Activated T-helper 2 cell treated with anti-CD3 and anti-CD28 coated beads, Interferon-gamma antibody, Interleukin-2, Interleukin-4, amounts not matched to agents 10 μg/mL and 5 μg/mL and 100 μg/mL, durations not matched to agents 14 hours and 24 hours and 36 hours (primary cell): ENCODE measurements at regions not wholly inside any gene's neighbourhood (a gene's known extent, or its start where the extent isn't known, plus 50 kb on each side); places are given as distances from the start of the nearest gene placed in this dataset.

Source experiments
- DNase-seq: peaks from one replicate; pipeline ENCODE4 v3.0.0; 2021; ENCODE audit warnings: low spot score
- H3K27ac Mint-ChIP-seq: one replicate; pipeline ENCODE4 v1.8.0; 2021; ENCODE audit warnings: mixed read lengths
- H3K27me3 Mint-ChIP-seq: one replicate; pipeline ENCODE4 v1.8.0; 2021; ENCODE audit warnings: low read depth, mixed read lengths
- H3K36me3 Mint-ChIP-seq: one replicate; pipeline ENCODE4 v1.8.0; 2021; ENCODE audit warnings: low read depth, mixed read lengths
- H3K4me1 Mint-ChIP-seq: one replicate; pipeline ENCODE4 v1.8.0; 2021; ENCODE audit warnings: low read depth, mixed read lengths
- H3K4me3 Mint-ChIP-seq: one replicate; pipeline ENCODE4 v1.8.0; 2021; ENCODE audit warnings: low read depth, mild to moderate bottlenecking, moderate library complexity, mixed read lengths
- H3K9me3 Mint-ChIP-seq: one replicate; pipeline ENCODE4 v1.8.0; 2021; ENCODE audit warnings: mixed read lengths
- intact Hi-C: fragments of 100-400 bp; cut with micrococcal nuclease; formaldehyde crosslinking; loops from one replicate; pipeline ENCODE4 v1.15.1; 2023

DNA sequence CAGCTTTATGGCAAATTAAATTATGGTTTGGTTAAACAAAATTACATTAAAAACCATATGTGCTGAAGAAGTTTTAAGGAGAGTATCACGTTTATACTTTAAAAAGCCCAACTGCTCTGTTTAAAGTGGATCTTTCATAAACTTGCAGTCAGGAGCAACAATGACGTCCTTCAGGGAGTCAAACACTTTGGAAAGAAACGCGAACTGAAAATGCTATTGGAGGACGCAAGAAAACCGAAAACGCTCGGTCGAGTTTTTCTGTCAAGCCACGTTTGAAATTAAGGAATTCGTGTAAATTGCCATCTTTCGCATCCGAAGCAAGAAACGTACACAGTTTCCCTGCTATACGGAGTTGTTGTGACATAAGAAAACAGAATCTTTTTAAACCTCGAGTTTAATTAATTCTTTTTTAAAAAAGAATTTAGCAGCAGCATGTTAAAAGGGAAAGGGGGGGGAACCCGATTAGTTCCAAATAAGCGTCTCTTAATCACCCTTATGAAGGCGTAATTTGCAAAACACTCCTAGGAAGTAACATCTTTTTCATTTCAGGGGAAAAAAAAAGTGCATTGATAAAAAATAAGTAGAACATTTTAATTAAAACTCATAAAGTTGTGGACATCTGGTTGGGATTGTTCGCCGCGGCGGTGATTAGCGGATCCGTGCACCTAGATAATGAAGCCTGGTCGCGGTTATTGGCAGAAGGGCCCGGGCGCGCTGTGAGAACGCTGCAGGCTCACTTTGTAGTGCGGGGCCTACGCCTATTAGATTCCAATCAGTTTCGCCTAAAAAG lies 295.4 kb downstream of the TFAP2C start:
- H3K9me3 Mint-ChIP-seq: no peaks in the 10 kb centered on the region
- peaks cover 65% of the 10 kb centered on the region for H3K27me3 Mint-ChIP-seq
- intact Hi-C loops: loop anchor here (2.0 kb wide), 1 partner anchor 298 kb away; no protein-coding TSS in a partner anchor
- no peak overlapping the region for H3K27ac Mint-ChIP-seq
- no peaks in the 10 kb centered on the region for H3K4me1 Mint-ChIP-seq
- no peaks in the 10 kb centered on the region for H3K36me3 Mint-ChIP-seq
- H3K4me3 Mint-ChIP-seq: no peak overlapping the region
- DNase-seq: no peak

DNA sequence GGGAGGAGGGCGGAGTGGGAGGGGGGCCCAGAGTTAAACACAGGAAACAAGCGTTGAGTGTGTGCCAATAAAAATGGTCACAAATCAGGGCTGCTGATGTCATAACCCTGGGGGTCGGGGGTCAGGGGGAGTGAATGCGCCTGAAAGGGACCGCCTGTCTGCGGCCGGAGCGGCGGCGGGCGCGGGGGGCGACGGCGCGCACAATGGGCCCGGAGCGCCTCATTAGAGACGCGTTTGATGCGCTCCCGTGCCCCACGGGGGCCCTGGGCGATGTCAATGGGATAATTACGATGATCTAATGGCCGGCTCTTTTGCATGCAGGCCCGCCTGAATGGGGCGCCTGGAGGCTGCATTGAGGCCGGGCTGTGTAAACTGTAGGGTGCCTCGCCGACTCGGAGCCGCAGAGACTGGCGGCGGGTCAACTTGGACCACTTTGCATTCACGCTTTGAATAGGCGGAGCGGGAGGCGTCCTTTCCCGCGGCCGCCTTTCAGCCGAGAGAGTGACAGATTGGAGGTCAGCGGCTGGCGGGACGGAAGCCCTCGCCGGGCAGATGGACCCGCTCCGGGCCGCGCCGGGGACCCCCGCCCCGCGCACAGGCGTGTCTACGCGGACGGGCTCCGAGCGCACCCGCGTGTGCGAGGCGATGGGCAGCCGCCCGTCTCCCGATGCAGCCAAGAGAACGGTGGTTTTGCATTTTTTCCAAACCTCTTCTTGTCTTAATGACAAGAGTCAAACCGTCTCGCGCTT lies 296.1 kb downstream of the TFAP2C start:
- Mint-ChIP-seq H3K36me3 (no peaks in the 10 kb centered on the region), H3K4me1 (no peaks in the 10 kb centered on the region), H3K27ac (no peak overlapping the region), H3K27me3 (peaks cover 72% of the 10 kb centered on the region), H3K9me3 (no peaks in the 10 kb centered on the region), H3K4me3 (no peak overlapping the region)
- no peak for DNase-seq
- intact Hi-C loops: loop anchor here (2.0 kb wide), 1 partner anchor 298 kb away; no protein-coding TSS in a partner anchor

DNA sequence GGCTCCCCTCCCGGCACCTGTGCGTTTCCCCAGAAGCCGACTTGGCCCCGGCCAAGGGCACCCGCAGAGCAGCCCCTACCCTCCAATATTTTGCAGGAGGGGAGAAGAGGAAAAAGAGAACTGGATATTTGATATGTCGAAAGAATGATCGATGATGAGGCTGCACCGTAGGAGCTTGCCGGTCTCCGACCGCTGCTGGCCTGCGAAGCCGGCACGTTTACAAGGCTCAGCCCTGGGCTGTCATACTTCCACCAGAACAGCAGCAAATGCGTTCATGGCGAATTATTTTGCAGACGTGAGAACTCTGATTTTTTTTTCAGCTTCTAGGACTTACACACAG lies 296.7 kb downstream of the TFAP2C start:
- H3K27ac Mint-ChIP-seq: no peak overlapping the region
- H3K9me3 Mint-ChIP-seq: no peaks in the 10 kb centered on the region
- H3K27me3 Mint-ChIP-seq: peaks cover 75% of the 10 kb centered on the region
- H3K4me3 Mint-ChIP-seq: no peak overlapping the region
- DNase-seq: no peak
- H3K36me3 Mint-ChIP-seq: no peaks in the 10 kb centered on the region
- no peaks in the 10 kb centered on the region for H3K4me1 Mint-ChIP-seq
- intact Hi-C loops: loop anchor here (2.0 kb wide), 1 partner anchor 299 kb away; no protein-coding TSS in a partner anchor

DNA sequence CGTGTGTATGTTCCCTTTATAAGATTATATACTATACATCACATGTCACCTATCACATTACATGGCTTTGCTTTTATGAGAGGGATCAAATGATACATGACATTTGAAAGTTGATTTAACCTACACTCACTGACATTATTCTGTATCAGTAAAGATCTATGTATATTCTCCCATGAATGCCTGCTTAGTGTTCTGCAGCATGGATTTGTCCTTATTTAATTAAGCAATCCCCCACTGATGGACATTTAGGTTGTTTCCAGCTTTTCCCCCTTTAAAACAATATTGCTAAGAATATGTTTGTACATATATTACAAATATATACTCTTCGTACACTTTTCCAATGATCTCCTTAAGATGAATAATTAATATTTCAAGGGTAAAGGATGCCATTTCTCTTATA lies 297.4 kb downstream of the TFAP2C start:
- Mint-ChIP-seq H3K27ac (no peak overlapping the region), H3K9me3 (no peaks in the 10 kb centered on the region), H3K4me3 (no peak overlapping the region), H3K4me1 (no peaks in the 10 kb centered on the region), H3K36me3 (no peaks in the 10 kb centered on the region), H3K27me3 (peaks cover 75% of the 10 kb centered on the region)
- DNase-seq: no peak
- intact Hi-C loops: no loop called here

DNA sequence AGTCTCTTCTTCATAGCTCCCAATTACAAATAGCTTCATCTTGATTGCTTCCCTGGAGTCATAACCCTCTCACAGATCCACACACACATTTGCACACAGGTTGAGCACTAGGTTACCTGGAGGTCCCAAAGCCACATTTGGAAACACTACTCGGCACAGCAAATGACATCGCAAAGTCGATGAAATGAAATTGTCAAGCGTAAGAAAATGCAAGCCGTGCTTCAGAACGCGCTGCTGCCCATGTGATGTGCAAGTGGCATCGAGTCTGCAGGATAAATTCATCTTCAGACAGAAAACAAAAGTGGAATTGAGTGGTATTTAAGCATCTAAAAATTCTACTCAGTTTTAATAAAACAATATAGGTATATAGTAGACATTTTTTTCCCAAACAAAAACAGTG lies 298.0 kb downstream of the TFAP2C start:
- no peak for DNase-seq
- Mint-ChIP-seq H3K27ac (no peak overlapping the region), H3K9me3 (no peaks in the 10 kb centered on the region), H3K36me3 (no peaks in the 10 kb centered on the region), H3K4me1 (no peaks in the 10 kb centered on the region), H3K4me3 (no peak overlapping the region), H3K27me3 (peaks cover 72% of the 10 kb centered on the region)
- intact Hi-C loops: no loop called here

DNA sequence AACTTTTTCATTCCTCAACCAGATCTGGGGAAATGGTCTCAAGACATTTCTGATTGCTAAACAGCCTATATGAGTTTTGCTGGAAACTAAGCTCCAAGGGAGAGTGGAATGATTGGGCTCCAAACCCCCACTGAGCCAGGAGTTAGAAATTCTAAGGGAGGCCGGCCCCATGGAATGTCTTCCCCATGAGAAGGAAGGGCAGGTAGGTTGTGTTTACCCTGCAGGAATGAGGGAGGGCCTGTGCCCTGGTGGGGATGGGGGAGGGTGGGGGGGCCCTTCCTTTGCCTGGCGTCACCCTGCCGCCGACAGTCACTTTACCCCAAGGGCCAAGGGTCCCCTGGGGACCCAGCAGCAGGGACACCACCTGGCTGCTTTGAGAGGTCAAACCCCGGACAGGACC lies 298.9 kb downstream of the TFAP2C start:
- Mint-ChIP-seq H3K27me3 (peaks cover 65% of the 10 kb centered on the region), H3K9me3 (no peaks in the 10 kb centered on the region), H3K36me3 (no peaks in the 10 kb centered on the region), H3K4me1 (no peaks in the 10 kb centered on the region), H3K4me3 (no peak overlapping the region), H3K27ac (no peak overlapping the region)
- DNase-seq: no peak
- intact Hi-C loops: no loop called here

DNA sequence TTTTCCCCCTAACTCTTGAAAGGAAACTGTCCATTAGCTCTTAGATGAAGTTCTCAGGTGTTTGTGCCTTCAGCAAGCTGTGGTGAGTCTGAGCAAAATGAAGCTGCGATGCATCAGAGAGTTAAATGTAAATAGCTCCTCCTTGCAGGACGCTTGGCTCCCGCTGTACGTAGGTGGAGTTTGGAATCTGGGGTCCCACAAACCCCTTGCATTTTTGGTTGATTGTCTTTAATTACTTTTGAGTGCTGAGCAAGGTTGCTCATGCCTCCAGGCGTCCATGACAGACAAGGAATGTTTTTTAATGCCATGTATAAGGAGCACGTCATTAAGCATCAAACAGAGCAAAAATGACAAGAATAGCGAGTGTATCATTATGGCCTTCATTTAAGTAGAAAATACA lies 300.5 kb downstream of the TFAP2C start:
- Mint-ChIP-seq H3K27ac (no peak overlapping the region), H3K9me3 (no peaks in the 10 kb centered on the region), H3K27me3 (peaks cover 53% of the 10 kb centered on the region), H3K4me3 (no peak overlapping the region), H3K36me3 (no peaks in the 10 kb centered on the region), H3K4me1 (no peaks in the 10 kb centered on the region)
- DNase-seq: no peak
- intact Hi-C loops: no loop called here

DNA sequence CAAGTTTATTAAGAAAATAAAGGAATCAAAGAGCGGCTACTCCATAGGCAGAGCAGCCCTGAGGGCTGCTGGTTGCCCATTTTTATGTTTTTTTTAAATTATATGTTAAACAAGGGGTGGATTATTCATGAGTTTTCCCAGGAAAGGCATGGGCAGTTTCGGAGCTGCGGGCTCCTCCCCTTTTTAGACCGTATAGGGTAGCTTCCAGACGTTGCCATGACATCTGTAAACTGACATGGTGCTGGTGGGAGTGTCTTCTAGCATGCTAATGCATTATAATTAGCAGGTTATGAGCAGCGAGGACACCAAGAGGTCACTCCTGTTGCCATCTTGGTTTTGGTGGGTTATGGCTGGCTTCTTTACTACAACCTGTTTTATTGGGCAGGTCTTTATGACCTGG lies 301.8 kb downstream of the TFAP2C start:
- H3K27me3 Mint-ChIP-seq: peaks cover 43% of the 10 kb centered on the region
- intact Hi-C loops: no loop called here
- H3K27ac Mint-ChIP-seq: no peak overlapping the region
- no peaks in the 10 kb centered on the region for H3K36me3 Mint-ChIP-seq
- no peaks in the 10 kb centered on the region for H3K4me1 Mint-ChIP-seq
- DNase-seq: no peak
- no peaks in the 10 kb centered on the region for H3K9me3 Mint-ChIP-seq
- no peak overlapping the region for H3K4me3 Mint-ChIP-seq

DNA sequence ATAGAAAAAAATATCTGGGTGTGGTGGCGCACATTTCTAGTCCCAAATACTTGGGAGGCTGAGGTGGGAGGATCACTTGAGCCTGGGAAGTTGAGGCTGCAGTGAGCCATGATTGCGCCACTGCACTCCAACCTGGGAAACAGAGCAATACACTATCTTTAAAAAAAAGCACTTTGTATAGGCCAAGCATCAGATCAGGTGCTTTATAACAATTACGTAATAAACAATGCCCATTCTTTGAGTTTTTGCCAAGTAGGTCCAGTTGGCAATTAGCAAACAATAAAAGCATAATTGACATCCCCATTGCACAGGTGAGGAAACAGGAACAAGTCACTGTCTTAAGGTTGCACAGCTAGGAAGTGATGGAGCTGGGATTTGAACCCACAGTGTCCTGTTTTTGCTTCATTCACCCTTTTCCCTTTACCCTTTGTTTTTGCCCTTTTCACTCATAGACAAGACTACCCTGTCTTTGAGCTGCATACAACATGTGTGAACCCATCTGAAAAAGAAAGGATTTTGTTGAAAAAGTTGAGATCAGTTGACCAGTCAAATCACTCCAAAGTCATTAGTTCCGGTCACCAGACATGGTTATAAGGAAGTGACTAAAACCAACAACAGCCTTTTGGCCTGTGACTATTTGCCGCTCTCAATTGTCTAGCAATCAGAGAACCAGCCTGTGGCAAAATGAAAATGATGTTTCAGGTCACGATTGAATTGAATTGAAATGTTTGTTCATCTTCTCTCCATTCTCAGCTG lies 303.6 kb downstream of the TFAP2C start:
- H3K36me3 Mint-ChIP-seq: no peaks in the 10 kb centered on the region
- intact Hi-C loops: no loop called here
- H3K27ac Mint-ChIP-seq: no peak overlapping the region
- peaks cover 24% of the 10 kb centered on the region for H3K27me3 Mint-ChIP-seq
- no peak for DNase-seq
- H3K9me3 Mint-ChIP-seq: no peaks in the 10 kb centered on the region
- H3K4me1 Mint-ChIP-seq: no peaks in the 10 kb centered on the region
- no peak overlapping the region for H3K4me3 Mint-ChIP-seq

DNA sequence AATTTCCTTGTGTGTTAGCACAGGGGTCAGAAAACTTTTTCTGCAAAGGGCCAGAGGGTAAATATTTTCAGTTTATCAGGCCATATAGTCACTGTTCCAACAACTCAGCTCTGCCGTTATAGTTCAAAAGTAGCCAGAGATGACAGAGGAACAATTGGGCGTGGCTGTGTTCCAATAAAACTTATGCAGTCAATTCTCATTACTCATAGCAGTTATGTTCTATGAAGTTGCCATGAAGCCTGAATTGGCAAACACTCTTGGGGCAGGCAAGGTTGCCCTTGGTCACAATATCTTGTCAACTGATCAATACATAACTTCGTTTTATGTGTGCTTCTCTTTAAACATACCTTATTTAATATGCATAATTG lies 304.2 kb downstream of the TFAP2C start:
- no peak for DNase-seq
- Mint-ChIP-seq H3K27me3 (peaks cover 20% of the 10 kb centered on the region), H3K9me3 (no peaks in the 10 kb centered on the region), H3K27ac (no peak overlapping the region), H3K36me3 (no peaks in the 10 kb centered on the region), H3K4me3 (no peak overlapping the region), H3K4me1 (no peaks in the 10 kb centered on the region)
- intact Hi-C loops: no loop called here

DNA sequence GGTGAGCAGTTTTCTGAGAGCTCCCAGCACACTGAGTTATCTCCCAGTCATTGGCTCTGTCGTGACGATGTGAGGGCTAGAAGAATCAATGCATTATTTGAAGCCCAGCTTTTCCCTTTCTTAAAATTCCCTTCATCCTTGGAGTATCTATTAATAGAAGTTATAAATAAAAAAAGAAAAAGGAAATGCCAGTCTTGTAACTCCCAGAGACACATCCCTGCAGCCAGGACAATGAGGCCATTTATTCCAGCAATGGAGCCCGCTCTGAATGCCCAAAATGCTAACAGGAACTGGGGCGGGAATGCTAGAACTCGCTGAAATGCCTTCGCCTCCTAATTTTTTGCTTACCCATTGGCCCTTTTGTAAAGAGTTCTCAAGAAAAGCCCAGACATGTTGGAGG lies 305.8 kb downstream of the TFAP2C start:
- H3K36me3 Mint-ChIP-seq: no peaks in the 10 kb centered on the region
- H3K4me1 Mint-ChIP-seq: no peaks in the 10 kb centered on the region
- DNase-seq: no peak
- no peak overlapping the region for H3K27ac Mint-ChIP-seq
- no peak overlapping the region for H3K4me3 Mint-ChIP-seq
- H3K27me3 Mint-ChIP-seq: peaks cover 6% of the 10 kb centered on the region
- intact Hi-C loops: no loop called here
- no peaks in the 10 kb centered on the region for H3K9me3 Mint-ChIP-seq

DNA sequence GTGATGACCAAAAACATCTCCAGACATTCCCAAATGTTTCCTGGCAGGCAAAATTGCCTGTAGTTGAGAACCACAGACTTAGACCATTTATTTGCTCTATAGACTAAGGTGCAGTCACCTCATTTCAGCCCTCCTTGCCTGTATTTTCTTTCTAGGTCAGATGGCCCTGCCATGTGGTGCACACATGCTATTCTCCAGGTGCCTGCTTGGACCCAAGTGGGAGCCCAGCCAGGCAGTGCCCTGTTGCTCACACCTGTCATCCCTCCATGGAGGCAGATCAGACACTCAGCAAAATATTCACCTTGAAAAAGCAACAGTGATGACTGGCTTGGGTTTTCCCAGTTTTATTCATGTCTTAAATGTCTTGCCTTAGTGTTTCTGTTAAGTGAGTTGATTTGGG lies 311.4 kb downstream of the TFAP2C start:
- Mint-ChIP-seq H3K27ac (no peak overlapping the region), H3K36me3 (no peaks in the 10 kb centered on the region), H3K4me3 (no peak overlapping the region), H3K9me3 (no peaks in the 10 kb centered on the region), H3K27me3 (no peaks in the 10 kb centered on the region), H3K4me1 (no peaks in the 10 kb centered on the region)
- DNase-seq: no peak
- intact Hi-C loops: no loop called here

DNA sequence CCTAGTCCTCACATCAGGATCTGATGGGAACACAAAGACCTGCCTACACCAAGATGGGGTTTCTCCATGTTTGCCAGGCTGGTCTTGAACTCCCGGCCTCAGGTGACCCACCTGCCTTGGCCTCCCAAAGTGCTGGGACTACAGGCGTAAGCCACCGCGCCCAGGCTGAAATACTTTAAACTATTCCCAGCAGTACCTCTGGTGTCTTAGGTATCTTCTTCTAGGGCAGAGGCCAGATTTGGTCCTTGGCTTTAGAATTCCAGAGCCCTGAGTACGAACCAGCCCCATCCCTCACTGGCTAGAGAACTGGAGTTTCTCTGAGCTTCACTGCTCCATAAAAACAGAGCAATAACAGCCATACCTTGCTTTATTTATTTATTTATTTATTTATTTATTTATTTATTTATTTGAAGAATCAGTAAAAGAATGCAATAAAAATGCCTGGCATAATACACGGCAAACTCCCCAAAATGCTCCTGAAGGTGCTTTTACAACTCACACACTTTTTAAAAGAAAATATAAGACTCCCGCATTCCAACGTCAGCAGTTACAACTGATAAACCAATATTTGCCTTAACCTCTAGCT lies 312.1 kb downstream of the TFAP2C start:
- no peak for DNase-seq
- no peak overlapping the region for H3K27ac Mint-ChIP-seq
- H3K4me1 Mint-ChIP-seq: no peaks in the 10 kb centered on the region
- H3K9me3 Mint-ChIP-seq: no peaks in the 10 kb centered on the region
- H3K4me3 Mint-ChIP-seq: no peak overlapping the region
- intact Hi-C loops: no loop called here
- H3K36me3 Mint-ChIP-seq: no peaks in the 10 kb centered on the region
- H3K27me3 Mint-ChIP-seq: no peaks in the 10 kb centered on the region
